HG02885 (cell line): ENCODE measurements at regions not wholly inside any gene's neighbourhood (a gene's known extent, or its start where the extent isn't known, plus 50 kb on each side); places are given as distances from the start of the nearest gene placed in this dataset.
"Not testable (repeated sequence)": the region's sequence is repeated elsewhere in the genome, so short reads cannot be mapped to it uniquely, and the experiment has no call there.

Experiments
- ATAC-seq: cut with Tn5 transposase; IDR thresholded peaks from one replicate; pipeline ENCODE4 v1.9.1; 2021; ENCODE audit warnings: mild to moderate bottlenecking; ENCODE audit not compliant: unreplicated experiment, poor library complexity

- ATAC-seq = no peak
These were observed 110.8 kb downstream of the ZNF22 start for GRCh38 chr10:45111509-45111908.

GRCh38 chr10:45117940-45118339 lies 117.2 kb downstream of the ZNF22 start:
- not testable (repeated sequence) for ATAC-seq

- ATAC-seq = no peak
These were observed 118.2 kb downstream of the ZNF22 start for GRCh38 chr10:45118929-45119328.

GRCh38 chr10:45122180-45122860 lies 121.6 kb downstream of the ZNF22 start:
- ATAC-seq = not testable (repeated sequence)

GRCh38 chr10:45135443-45136198 lies 134.9 kb downstream of the ZNF22 start:
- no peak for ATAC-seq

- no peak for ATAC-seq
These were observed 135.5 kb downstream of the ZNF22 start for GRCh38 chr10:45136256-45136655.

- no peak for ATAC-seq
These were observed 143.8 kb downstream of the ZNF22 start for GRCh38 chr10:45144326-45145070.

- not testable (repeated sequence) for ATAC-seq
These were observed 144.4 kb downstream of the ZNF22 start for GRCh38 chr10:45145143-45145542.

- no peak for ATAC-seq
These were observed 146.3 kb downstream of the ZNF22 start for GRCh38 chr10:45147000-45147399.

- no peak for ATAC-seq
These were observed 150.3 kb downstream of the ZNF22 start for GRCh38 chr10:45150997-45151396.

- ATAC-seq = no peak
These were observed 150.9 kb downstream of the ZNF22 start for GRCh38 chr10:45151467-45152214.

GRCh38 chr10:45152726-45153125 lies 152.0 kb downstream of the ZNF22 start:
- no peak for ATAC-seq

GRCh38 chr10:45154502-45154901 lies 153.8 kb downstream of the ZNF22 start:
- ATAC-seq = no peak

GRCh38 chr10:45155784-45156183 lies 155.1 kb downstream of the ZNF22 start:
- ATAC-seq = no peak

- no peak for ATAC-seq
These were observed 155.1 kb downstream of the OR13A1 start for GRCh38 chr10:45160271-45160670.

GRCh38 chr10:45163315-45163975 lies 152.0 kb downstream of the OR13A1 start:
- no peak for ATAC-seq

- ATAC-seq = not testable (repeated sequence)
These were observed 139.8 kb downstream of the OR13A1 start for GRCh38 chr10:45175520-45176118.

GRCh38 chr10:45179691-45180090 lies 135.7 kb downstream of the OR13A1 start:
- no peak for ATAC-seq

- ATAC-seq = no peak
These were observed 134.9 kb downstream of the OR13A1 start for GRCh38 chr10:45180507-45180906.
